OCI-LY7 (cell line): ENCODE measurements at regions not wholly inside any gene's neighbourhood (a gene's known extent, or its start where the extent isn't known, plus 50 kb on each side); places are given as distances from the start of the nearest gene placed in this dataset.

ENCODE experiments used
- CTCF ChIP-seq: fragments of 200-600 bp; sonication (generic); conservative IDR thresholded peaks from 2 replicates; pipeline ENCODE4 v1.5.1; 2014; ENCODE audit warnings: mild to moderate bottlenecking, antibody characterized with exemption, low read length, moderate library complexity, mixed read lengths
- EZH2phosphoT487 ChIP-seq: fragments of 200-600 bp; sonication (generic); IDR thresholded peaks from 2 replicates; pipeline ENCODE4 v1.6.1; 2018; ENCODE audit warnings: low read depth, borderline replicate concordance, mild to moderate bottlenecking, mixed run types, antibody characterized with exemption, low read length, moderate library complexity, mixed read lengths

GRCh38 chr11:120022617-120023016, 115.3 kb downstream of the TRIM29 start:
- TF ChIP-seq CTCF, result no peak
- TF ChIP-seq EZH2phosphoT487, result no peak
